ENCODE measurements at regions not wholly inside any gene's neighbourhood (a gene's known extent, or its start where the extent isn't known, plus 50 kb on each side); places are given as distances from the start of the nearest gene placed in this dataset.

- Histone ChIP-seq H2AFZ (ENCODE audit: low read depth) (no peak overlapping the region), H3K36me3 (replicated peaks in 1 of 2; ENCODE audit: control insufficient read depth in 1 of 2, insufficient read depth in 2 of 2, low read length in 1 of 2) (no peaks in the 10 kb centered on the region), H3F3A (replicated peaks; ENCODE audit: insufficient read depth) (no peaks in the 10 kb centered on the region), H3K9ac (no peak overlapping the region), H3K4me2 (no peak overlapping the region), H3K9me2 (no peaks in the 10 kb centered on the region), H3K79me2 (ENCODE audit: insufficient read depth) (no peaks in the 10 kb centered on the region), H3K27ac (ENCODE audit: low read depth in 2 of 2, low read length in 1 of 2) (no peak overlapping the region), H3K27me3 (ENCODE audit: insufficient read depth) (no peaks in the 10 kb centered on the region), H4K20me1 (ENCODE audit: insufficient read depth) (no peaks in the 10 kb centered on the region), H3K9me3 (no peaks in the 10 kb centered on the region), H3K4me3 (ENCODE audit: low read depth in 2 of 2, low read length in 1 of 2) (no peak overlapping the region), H3K4me1 (ENCODE audit: control insufficient read depth in 1 of 2, insufficient read depth in 2 of 2, low read depth in 1 of 2, low read length in 1 of 2) (peaks cover 0 to 4% of the 10 kb centered on the region in 2 experiments; a peak in 1 of 4 replicates)
- 38% methylated on average over 1 of the region's 1 CpG for WGBS (ENCODE audit: low lambda C conversion rate)
- ChIA-PET POLR2A (no interaction called here), CTCF (interaction anchor here (0.8 kb wide), 1 partner anchor 9 kb away, joined by 3 read pairs; no protein-coding TSS in a partner anchor)
- no peak for DNase-seq
- TF ChIP-seq GABPA (IDR thresholded peaks at IDR 0.05; ENCODE audit: low read depth) (no peak), YY1 (IDR thresholded peaks at IDR 0.05; ENCODE audit: low read depth) (no peak), SMC3 (IDR thresholded peaks at IDR 0.05; ENCODE audit: low read depth, low read length) (no peak), SIN3A (IDR thresholded peaks at IDR 0.05; ENCODE audit: borderline replicate concordance, low read depth, low read length) (no peak), USF2 (IDR thresholded peaks at IDR 0.05; ENCODE audit: borderline replicate concordance, low read depth, low read length) (no peak), TAF1 (IDR thresholded peaks at IDR 0.05; ENCODE audit: borderline replicate concordance, low read depth, low read length) (no peak), CHD2 (IDR thresholded peaks at IDR 0.05; ENCODE audit: low read length, partially characterized antibody) (no peak), FOXJ3 (CRISPR knock-in tag; IDR thresholded peaks at IDR 0.05) (no peak)
These were observed 1126.7 kb downstream of the TUSC7 start for GRCh38 chr3:117836296-117836695.

GRCh38 chr3:117837391-117837790, 1127.8 kb downstream of the TUSC7 start:
- Histone ChIP-seq H3K4me3 (ENCODE audit: low read depth in 2 of 2, low read length in 1 of 2) (no peak overlapping the region), H3K9me2 (no peaks in the 10 kb centered on the region), H3K4me1 (ENCODE audit: control insufficient read depth in 1 of 2, insufficient read depth in 2 of 2, low read depth in 1 of 2, low read length in 1 of 2) (peaks cover 0 to 4% of the 10 kb centered on the region in 2 experiments; a peak in 1 of 4 replicates), H4K20me1 (ENCODE audit: insufficient read depth) (no peaks in the 10 kb centered on the region), H3K27me3 (ENCODE audit: insufficient read depth) (no peaks in the 10 kb centered on the region), H2AFZ (ENCODE audit: low read depth) (no peak overlapping the region), H3F3A (replicated peaks; ENCODE audit: insufficient read depth) (no peaks in the 10 kb centered on the region), H3K9ac (no peak overlapping the region), H3K4me2 (no peak overlapping the region), H3K27ac (ENCODE audit: low read depth in 2 of 2, low read length in 1 of 2) (no peak overlapping the region), H3K79me2 (ENCODE audit: insufficient read depth) (no peaks in the 10 kb centered on the region), H3K36me3 (replicated peaks in 1 of 2; ENCODE audit: control insufficient read depth in 1 of 2, insufficient read depth in 2 of 2, low read length in 1 of 2) (no peaks in the 10 kb centered on the region), H3K9me3 (no peaks in the 10 kb centered on the region)
- 21% methylated on average over 1 of the region's 1 CpG for WGBS (ENCODE audit: low lambda C conversion rate)
- no peak for DNase-seq
- ChIA-PET CTCF (interaction anchor here (1.6 kb wide), 1 partner anchor 11 kb away, joined by 3 read pairs; no protein-coding TSS in a partner anchor), POLR2A (no interaction called here)
- TF ChIP-seq SIN3A (IDR thresholded peaks at IDR 0.05; ENCODE audit: borderline replicate concordance, low read depth, low read length), result no peak
- no peak for TF ChIP-seq MXI1 (IDR thresholded peaks at IDR 0.05; ENCODE audit: low read depth, low read length)
- no peak for TF ChIP-seq FOSL2 (IDR thresholded peaks at IDR 0.05; ENCODE audit: borderline replicate concordance, low read depth)
- no peak for TF ChIP-seq JUND (IDR thresholded peaks at IDR 0.05)
- TF ChIP-seq EP300 (IDR thresholded peaks at IDR 0.05; ENCODE audit: borderline replicate concordance in 1 of 2, low read depth in 1 of 2, low read length in 1 of 2), result no peak
- TF ChIP-seq YY1 (IDR thresholded peaks at IDR 0.05; ENCODE audit: low read depth), result no peak
- TF ChIP-seq MEF2A (IDR thresholded peaks at IDR 0.05; ENCODE audit: borderline replicate concordance, low read depth), result no peak
- TF ChIP-seq RCOR1 (IDR thresholded peaks at IDR 0.05; ENCODE audit: low read length), result no peak
- TF ChIP-seq USF1 (IDR thresholded peaks at IDR 0.05; ENCODE audit: borderline replicate concordance, low read depth), result no peak
- no peak for TF ChIP-seq FOXJ3 (CRISPR knock-in tag; IDR thresholded peaks at IDR 0.05)
- TF ChIP-seq REST (IDR thresholded peaks at IDR 0.05; ENCODE audit: low read depth, low read length), result no peak
- TF ChIP-seq RAD21 (IDR thresholded peaks at IDR 0.05; ENCODE audit: low read length), result no peak
